ENCODE measurements at regions not wholly inside any gene's neighbourhood (a gene's known extent, or its start where the extent isn't known, plus 50 kb on each side); places are given as distances from the start of the nearest gene placed in this dataset.

GRCh38 chr7:156518466-156518865 is 122.1 kb upstream of the RNF32 start:
- TF ChIP-seq EZH2 (IDR thresholded peaks at IDR 0.05; ENCODE audit: borderline replicate concordance, low read depth, low read length, poor library complexity, severe bottlenecking), result no peak
- TF ChIP-seq CTCF (conservative IDR thresholded peaks at IDR 0.05; ENCODE audit: low read depth, low read length), result no peak
